CD1c-positive myeloid dendritic cell (primary cell): ENCODE measurements at regions not wholly inside any gene's neighbourhood (a gene's known extent, or its start where the extent isn't known, plus 50 kb on each side); places are given as distances from the start of the nearest gene placed in this dataset.

Source experiments
- DNase-seq: peaks from one replicate; pipeline ENCODE4 v3.0.0-alpha.2; 2016; ENCODE audit errors: extremely low spot score

DNA sequence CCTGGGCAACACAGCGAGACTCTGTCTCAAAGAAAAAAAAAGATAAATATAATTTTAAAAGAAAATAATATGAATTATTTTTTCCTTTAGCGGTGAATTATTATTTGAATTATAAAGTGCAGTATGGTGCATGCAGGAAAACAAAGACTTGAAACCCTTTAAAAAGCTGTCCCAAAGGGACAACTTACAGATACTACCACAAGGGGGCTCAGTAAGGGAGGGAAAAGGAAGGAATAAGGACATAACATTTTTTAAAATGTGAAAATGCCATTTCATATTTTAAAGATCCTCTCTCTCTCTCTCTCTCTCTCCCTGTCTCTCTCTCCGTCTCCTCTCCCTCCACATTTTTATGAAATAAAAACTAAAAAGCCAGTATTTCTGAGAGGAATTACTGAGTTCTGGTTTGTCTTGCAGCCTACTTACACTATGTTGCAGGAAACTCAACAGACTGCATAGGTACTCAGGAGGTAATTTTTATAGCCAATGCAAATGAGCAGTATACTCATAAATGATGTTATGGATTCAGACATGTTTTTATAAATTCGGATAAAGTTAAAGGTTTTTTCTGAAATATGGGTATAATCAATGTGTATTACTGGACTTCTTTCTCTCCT lies 455.0 kb upstream of the GJE1 start:
- DNase-seq, result peak; percentile 26

DNA sequence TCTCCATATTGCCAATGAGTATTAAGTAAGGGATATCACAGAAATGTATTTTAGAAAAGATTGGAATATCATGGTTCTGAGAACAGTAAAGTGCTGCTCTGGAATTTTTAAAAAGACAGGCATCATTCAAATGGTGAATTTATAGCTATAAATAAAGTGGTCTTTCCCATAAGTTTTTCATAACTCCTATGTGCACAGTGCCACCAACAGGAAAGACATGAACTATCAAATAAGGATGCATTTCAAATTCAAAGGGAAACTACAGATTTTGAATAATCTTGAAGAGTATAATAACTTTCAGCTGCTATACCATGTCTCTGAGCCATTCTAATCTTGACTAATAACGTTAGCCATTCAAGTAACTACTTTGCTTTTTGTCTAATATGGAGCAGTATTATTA lies 456.8 kb upstream of the GJE1 start:
- DNase-seq, result no peak

DNA sequence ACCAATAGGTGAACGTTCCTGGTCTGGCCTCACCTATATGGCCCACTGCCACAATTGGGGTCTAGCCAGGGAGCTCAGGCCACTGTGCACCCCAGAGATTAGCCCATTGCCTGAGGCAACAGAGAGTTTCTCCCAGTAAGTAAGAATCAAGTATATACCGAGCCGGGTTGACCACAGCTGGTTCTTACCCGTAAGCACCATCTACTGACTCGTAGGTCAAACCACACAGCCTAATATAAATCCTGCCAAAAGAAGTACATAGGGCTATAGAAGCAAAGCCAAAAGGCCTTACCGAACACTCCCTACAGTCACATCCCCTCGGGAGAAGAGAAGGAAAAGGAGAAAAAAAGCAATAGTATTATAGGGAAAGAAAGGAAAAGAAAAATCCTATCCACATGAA lies 463.6 kb upstream of the GJE1 start:
- no peak for DNase-seq

DNA sequence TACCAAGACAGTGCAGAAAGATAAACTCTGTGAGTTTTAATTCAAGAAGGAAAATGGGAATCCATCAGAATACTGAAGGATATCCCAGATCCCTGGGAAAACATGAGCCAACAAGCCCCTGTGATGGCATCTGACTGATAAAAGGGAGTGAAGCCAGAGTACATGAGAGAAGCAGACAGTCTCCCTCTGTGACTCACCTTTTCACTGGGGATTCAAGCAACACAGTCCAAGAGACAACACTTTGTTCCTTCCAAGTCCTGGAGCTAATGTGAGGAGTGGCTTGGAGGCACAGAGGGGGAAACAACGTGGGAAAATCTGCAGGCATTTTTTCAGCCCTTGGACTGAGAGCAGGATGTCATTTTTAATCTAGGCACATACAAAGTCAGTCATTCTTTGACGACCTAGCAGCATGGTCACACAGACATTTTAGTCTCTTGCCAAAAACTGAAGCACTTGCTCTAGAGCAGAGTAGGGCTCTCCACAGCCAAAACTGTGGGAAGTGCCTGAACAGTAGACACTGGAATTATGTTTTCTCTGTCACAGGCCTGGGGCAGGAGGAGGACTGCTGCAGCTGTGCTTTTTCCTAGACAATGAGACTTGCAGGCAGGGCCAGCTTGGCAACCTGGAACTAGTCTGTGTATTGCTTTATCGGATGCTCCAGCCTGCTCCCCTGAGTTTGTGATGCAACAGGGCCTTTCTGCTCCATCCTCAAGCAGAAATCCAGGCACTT lies 465.0 kb upstream of the GJE1 start:
- no peak for DNase-seq

DNA sequence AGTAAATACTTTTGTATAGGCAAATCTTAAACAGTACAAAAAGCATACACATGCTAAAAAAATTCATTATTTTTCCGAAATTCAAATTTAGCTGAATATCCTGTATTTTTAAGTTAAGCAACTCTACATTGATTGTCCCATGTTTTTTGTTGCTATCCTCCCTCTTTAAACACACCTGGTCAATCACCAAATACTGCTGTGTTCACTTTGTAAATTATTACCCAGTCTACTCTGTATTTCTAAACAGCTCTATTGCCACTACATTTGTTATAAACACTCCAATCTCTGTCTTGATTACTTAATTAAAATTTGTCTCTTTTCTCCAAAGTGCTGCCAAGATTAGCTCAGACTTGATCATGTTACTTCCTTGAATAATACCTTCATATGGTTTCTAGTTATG lies 466.5 kb upstream of the GJE1 start:
- DNase-seq, result no peak

DNA sequence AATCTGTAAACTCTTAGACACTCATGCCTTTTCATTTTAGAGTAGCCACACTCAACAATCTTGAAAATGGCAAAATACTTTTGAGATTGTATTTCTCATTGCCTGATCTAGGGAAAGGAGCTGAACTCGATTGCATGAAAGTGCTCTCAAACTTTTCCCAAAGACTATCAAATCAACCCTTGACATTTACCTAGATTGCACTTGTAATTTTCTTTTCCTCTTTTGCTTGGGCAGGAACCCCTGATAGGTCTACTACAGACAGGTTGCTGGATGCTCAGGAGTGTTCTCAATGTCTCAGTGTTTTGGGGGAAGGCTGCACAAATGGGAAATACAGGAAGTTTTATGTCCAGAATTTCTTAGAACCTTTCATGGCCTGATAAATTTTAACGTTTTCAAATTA lies 468.0 kb upstream of the GJE1 start:
- DNase-seq, result no peak

DNA sequence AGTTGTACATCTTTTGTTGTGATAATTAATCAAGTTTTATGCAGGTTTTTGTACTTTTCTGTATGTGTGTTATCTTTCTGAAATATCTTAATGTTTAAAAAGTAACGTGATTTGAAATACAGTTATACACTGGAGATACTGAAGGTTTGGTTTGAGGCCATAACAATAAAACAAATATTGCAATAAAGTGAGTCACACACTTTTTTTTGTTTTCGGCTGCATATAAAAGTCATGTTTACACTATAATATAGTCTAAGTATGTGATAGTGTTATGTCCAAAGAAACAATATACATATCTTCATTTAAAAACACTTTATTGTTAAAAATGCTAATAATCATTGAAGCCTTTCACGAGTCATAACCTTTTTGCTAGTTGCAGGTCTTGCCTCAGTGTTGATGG lies 473.1 kb upstream of the GJE1 start:
- DNase-seq, result no peak

DNA sequence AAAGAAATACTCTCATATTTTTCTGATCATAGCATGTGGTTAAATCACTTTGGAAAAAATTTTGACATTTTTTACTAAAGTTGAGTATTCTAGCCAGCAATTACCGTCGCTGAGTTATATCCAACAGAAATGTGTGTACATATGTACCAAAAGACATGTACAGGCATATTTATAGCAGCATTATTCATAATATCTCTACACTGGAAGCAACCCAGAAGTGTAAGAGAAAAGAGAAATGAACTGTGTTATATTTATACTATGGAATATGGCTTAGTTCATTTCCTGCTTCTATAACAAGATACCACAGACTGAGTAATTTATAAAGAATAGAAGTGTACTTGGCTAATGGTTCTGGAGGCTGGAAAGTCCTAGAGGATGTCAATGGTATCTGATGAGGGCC lies 474.0 kb upstream of the GJE1 start:
- DNase-seq, result no peak

DNA sequence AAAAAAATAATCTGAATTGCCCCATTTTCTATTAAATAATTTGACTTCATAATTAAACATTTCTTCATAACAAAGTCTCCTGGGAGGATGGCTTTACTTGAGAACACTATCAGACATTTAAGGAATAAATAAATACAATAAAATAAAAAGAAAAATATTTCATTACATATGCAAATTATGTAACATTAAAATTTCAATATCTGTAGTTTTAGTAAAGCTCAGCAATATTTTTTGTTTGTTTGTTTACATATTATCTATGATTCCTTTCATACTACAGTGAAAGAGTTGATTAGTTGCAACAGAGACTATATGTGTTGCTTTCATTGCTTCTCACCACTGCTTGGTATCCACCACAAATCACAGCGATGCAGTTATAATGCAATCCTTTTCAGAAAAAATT lies 474.9 kb upstream of the GJE1 start:
- no peak for DNase-seq

DNA sequence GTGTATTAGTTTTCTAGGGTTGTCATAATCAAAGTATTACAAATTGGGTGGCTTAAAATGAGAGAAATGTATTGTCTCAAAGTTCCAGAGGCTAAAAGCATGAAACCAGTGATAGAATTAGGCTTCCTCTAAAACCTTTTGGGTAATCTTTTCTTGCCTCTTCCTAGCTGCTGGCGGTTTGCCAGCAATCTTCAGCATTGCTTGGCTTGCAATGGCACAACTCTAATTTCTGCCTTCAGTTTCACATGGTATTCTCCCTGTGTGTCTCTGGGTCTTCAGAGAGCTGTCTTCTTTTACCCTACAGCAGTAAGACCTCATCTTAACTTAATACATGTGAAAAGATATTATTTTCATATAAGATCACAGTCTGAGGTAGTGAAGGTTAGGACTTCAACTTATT lies 479.1 kb upstream of the GJE1 start:
- no peak for DNase-seq

DNA sequence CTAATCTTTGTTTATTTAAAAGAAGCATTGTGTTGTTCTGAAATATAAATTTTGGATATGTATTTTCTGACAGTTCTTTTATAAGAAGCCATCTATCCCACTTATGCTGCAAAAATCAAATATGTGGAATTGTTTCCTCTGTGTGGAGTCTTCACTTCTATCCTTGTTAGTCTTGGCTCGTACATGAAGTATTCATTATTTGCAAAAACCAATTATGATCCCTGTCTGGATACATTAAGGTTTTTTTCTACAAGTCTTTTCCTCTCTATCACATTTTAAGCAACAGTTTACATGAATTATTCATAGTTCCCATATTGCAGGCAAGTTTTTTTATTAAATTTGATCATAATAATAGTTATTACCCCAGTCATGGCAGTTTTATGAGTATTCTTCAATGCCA lies 490.8 kb upstream of the GJE1 start:
- no peak for DNase-seq

DNA sequence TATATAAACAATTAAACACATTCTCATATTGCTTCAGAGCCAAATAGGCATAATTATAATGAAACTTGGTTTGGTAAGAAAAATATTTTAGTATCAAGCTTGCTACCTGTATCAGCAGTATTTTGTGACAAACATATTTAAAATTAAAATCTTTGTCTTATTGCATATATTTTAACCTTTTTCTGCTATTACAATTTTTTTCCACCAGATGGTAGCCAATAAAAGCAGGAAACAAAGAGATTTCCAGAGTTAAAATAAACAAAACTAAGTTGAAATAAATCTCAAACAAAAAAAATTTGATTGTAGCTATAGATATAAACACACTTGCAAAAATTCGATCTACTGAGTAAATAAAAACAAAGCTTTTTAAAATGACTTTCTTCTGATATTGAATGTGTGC lies 491.3 kb upstream of the GJE1 start:
- DNase-seq, result no peak

DNA sequence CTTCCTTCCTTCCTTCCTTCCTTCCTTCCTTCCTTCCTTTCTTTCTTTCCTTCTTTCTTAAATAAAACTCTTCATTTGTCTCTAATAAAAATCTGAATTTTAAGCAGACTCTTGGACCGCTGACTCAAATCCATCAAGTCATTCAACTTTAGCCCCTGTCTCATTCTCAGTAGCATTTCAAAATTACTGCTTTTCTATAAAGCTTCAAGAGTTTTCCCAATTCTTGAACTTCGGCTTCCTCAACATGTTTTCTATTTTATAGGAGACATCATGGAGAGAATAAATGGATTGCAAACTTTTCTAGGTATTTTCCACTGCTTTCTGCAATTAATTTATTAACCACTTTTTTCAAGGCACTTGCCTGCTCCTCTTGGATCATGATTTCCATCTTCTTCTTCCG lies 497.1 kb upstream of the GJE1 start:
- DNase-seq, result no peak

DNA sequence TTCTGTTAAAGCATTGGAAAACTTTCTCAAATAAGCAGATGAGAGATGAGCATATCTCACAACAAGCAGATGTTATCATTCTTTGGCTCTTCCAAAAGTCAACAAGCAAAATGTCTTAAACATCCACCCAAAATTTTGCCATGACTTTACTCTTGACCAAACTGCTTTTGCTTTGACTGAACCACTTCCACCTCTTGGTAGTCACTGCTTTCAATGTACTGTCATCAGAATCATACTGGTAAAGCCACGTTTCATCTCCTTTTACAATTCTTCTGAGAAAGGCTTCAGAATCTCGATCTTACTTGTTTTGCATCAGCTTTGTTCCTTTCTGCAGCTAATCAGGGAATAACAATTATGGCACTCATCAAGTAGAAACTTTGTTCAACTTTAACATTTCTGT lies 498.5 kb upstream of the GJE1 start:
- DNase-seq, result no peak

DNA sequence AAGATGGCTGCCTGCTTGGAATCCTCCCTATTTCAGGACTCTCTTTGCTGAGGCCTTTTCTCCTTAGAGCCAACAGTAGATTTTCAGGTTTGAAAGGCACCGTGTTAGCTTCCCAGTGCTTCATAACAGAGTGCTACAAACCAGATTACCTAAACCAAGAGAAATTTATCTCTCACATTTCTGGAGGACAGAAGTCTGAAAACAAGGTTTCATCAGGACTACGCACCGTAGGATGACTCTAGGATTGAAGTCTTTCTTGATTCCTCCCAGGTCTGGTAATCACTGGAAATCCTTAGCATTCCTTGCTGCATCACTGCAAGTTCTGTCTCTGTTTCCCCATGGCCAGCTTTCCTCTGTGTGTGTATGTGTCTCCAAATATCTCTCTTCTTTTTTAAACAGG lies 508.4 kb upstream of the GJE1 start:
- DNase-seq, result no peak

DNA sequence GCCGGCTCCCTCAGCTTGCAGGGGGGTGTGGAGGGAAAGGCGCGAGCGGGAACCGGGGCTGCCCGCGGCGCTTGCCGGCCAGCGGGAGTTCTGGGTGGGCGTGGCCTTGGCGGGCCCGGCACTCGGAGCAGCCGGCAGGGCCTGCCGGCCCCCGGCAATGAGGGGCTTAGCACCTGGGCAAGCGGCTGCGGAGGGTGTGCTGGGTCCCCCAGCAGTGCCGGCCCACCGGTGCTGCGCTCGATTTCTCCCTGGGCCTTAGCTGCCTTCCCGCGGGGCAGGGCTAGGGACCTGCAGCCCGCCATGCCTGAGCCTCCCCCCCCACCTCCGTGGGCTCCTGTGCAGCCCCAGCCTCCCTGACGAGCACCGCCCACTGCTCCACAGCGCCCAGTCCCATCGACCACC lies 514.5 kb upstream of the GJE1 start:
- no peak for DNase-seq

DNA sequence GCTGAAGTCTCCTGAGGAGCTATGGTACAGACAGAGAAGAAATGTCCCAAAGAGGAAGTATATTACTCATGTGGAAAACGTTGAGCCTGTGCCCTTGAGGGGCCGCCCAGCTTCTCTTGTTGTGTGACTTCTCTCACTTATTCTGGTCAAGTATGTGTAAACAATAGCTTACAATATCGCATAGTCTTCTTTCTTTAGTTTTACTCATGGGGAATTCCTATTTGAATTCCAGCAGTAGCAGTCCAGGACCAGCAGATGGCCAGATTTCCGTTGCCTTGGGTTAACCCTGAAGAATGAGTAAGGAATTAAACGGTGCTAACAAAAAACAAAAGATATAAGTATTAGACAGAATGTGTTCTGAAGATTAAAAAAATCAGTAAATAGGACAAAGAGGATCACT lies 522.0 kb upstream of the GJE1 start:
- DNase-seq, result no peak

DNA sequence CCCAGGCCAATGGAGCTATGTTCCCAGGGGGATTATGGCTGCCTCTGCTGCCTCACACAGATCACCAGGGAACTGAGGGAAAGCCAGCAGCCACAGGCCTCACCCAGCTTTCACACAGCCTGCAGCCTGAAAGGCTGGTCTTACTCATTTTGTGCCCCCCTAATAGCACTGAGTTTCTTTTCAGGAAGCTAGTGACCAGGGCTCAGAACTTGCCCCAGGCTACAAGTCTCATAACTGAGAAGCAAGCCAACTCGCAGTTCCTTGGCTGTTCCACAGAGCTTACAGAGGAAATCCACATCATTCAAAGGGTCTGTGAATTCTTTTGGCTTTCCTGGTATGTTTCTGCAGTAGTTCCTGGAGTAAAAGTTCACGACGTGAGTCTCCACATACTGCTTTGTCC lies 524.8 kb upstream of the GJE1 start:
- DNase-seq, result no peak

DNA sequence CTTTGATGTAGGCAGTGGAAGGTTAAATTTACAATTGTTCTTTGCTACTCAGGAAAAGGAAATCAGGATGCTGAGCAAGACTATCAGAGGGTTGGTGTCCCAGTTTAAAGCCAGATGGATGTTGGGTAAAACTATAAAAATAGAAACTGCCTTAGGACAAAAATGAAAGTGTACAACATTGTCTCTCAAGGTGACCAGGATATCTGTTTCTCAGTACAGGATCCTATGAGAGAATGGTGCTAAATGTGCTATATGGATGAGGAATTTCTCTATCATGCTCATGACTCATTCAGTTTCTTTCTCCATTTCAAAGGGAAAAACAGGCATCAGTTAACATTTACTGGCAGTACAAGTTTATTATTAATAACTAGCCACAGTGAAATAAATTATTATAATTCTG lies 534.2 kb upstream of the GJE1 start:
- no peak for DNase-seq

DNA sequence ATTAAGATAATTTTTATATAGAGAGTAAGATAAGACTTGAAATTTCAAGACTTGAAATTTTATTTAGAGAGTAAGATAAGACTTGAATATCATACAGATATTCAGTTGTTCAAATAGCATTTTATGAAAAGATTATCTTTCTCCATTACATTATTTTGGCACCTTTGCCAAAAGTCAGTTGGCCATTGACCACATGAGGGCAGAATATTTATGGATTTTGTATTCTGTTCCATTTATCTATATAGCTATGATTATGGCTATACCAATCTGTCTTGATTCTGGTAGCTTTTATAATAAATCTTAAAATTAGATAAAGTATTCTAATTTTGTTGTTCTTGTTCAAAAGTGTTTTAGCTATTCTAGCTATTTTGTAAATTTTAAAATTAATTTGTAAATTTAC lies 537.9 kb upstream of the GJE1 start:
- no peak for DNase-seq

DNA sequence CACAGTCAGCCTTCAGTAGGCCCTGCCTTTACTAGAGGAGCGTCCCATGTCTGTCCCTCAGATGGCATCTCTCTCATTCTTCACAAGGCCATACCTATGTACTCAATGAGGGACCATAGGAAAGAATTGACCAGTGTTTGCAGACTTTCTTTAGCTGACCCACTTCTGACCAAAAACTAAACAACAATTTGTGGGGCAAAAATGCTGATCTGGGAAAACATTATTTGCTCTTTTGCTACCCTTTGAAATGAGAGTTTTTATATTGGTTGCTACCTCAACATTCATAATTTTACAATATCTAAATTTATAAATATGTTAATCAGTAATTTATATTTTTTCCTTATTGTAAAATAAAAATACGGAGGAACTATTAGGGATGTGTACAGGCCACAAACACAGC lies 539.4 kb upstream of the GJE1 start:
- DNase-seq, result no peak

DNA sequence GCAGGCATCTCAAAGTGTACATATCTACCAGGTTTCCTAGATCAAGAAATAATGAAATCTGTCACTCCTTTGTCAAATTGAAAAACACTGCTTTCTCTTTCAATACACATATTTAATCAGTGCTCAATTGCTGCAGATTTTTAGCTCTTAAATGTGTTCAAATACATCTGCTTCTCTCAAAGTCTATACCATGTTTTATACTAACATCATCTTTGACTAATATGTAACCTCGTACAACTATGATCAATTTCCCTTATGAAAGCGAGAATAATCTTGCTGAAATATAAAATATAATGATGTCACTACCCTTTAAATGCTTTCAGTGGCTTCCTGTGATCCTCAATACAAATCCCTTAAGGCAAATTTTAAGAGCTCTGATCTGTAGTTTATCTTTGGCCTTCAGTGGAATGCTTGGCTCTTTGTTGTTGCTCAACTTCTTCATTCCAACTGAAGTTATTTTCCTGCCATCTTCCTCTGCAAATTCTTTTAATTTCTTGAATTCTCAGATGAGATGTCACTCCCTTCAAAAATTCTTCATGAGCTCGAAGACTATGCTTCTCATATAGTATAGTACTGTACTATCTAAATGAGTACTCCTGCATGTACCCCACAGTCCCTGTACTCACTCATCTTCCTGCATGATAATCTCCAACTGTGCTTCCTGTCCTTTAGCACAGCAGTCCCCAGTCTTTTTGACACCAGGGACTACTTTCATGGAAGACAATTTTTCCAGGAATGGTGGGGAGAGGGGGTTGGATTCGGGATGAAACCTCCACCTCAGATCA lies 545.1 kb upstream of the GJE1 start:
- DNase-seq, result no peak

DNA sequence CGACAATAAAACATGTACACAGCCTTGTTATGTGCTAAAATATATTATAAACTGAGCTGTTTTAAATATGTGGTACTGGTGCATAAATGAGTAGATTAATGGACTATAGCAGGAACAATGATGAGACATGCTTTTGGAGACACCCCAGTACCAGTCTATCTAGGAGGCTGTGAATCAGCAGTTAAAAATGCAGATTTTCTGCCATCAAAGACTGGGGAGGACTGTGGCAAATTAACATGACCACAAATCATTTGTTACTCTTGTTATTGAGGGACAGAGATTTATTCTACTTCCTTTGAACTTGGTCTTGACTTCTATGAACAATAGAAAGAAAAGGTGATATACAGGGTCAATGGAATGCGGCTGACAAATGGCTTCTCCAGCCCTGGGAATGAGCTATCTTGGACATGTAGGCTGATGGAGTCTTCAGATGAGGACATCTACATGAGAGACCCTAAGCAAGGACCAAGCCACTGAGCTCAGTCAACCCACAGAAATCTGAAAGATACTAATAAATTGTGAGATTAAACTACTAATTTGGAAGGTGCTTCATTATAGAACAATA lies 551.7 kb upstream of the GJE1 start:
- DNase-seq, result no peak
